ENCODE measurements at regions not wholly inside any gene's neighbourhood (a gene's known extent, or its start where the extent isn't known, plus 50 kb on each side); places are given as distances from the start of the nearest gene placed in this dataset.

DNA sequence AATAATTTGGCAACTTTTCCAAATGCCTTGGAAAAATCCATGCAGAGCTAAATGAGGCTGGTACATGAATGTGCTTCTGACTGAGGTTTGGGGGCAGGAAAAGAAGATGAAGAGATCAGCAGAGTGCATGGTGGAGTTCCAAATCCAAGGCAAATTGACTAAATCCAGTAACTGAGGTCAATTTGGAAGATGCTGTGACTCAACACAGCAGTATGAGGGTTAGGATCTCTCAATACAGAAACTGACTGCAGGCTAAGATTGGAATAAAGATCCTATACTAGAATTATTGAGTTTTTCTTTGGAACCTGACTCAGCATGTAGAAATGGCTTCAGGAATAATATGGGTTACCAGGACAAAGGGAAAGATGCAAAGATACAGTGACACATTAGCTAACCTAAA is 99.3 kb upstream of the FAT3 start:
- TF ChIP-seq, protein P1, sequence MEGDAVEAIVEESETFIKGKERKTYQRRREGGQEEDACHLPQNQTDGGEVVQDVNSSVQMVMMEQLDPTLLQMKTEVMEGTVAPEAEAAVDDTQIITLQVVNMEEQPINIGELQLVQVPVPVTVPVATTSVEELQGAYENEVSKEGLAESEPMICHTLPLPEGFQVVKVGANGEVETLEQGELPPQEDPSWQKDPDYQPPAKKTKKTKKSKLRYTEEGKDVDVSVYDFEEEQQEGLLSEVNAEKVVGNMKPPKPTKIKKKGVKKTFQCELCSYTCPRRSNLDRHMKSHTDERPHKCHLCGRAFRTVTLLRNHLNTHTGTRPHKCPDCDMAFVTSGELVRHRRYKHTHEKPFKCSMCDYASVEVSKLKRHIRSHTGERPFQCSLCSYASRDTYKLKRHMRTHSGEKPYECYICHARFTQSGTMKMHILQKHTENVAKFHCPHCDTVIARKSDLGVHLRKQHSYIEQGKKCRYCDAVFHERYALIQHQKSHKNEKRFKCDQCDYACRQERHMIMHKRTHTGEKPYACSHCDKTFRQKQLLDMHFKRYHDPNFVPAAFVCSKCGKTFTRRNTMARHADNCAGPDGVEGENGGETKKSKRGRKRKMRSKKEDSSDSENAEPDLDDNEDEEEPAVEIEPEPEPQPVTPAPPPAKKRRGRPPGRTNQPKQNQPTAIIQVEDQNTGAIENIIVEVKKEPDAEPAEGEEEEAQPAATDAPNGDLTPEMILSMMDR (IDR thresholded peaks at IDR 0.05): no peak
- TF ChIP-seq POLR2A (IDR thresholded peaks at IDR 0.05): no peak
- TF ChIP-seq POLR2AphosphoS5 (IDR thresholded peaks at IDR 0.05): no peak
